Gastrocnemius medialis (tissue), 4 donors: ENCODE measurements at regions not wholly inside any gene's neighbourhood (a gene's known extent, or its start where the extent isn't known, plus 50 kb on each side); places are given as distances from the start of the nearest gene placed in this dataset.

Experiments used
- POLR2A ChIP-seq, 2 donors: fragments of 450-650 bp; IDR thresholded peaks; one replicate each; pipeline ENCODE4 v1.6.1; 2017; ENCODE audit warnings: antibody characterized with exemption in 2 of 2, mild to moderate bottlenecking in 2 of 2, moderate library complexity in 2 of 2
- TF ChIP-seq, protein P1 (sequence below), 5 experiments: fragments of 450-650 bp in 3 of 5; fragments of 200-600 bp in 2 of 5; sonication (generic) in 2 of 5; IDR thresholded peaks in 4 of 5; conservative IDR thresholded peaks in 1 of 5; 1 replicate in 4 of 5; 2 replicates in 1 of 5; pipeline ENCODE4 v1.5.1; 2016 to 2019; ENCODE audit warnings: antibody characterized with exemption in 5 of 5, mild to moderate bottlenecking in 3 of 5, moderate library complexity in 3 of 5

GRCh38 chr10:125559210-125559609 lies 123.8 kb downstream of the TEX36 start:
- TF ChIP-seq, protein P1, sequence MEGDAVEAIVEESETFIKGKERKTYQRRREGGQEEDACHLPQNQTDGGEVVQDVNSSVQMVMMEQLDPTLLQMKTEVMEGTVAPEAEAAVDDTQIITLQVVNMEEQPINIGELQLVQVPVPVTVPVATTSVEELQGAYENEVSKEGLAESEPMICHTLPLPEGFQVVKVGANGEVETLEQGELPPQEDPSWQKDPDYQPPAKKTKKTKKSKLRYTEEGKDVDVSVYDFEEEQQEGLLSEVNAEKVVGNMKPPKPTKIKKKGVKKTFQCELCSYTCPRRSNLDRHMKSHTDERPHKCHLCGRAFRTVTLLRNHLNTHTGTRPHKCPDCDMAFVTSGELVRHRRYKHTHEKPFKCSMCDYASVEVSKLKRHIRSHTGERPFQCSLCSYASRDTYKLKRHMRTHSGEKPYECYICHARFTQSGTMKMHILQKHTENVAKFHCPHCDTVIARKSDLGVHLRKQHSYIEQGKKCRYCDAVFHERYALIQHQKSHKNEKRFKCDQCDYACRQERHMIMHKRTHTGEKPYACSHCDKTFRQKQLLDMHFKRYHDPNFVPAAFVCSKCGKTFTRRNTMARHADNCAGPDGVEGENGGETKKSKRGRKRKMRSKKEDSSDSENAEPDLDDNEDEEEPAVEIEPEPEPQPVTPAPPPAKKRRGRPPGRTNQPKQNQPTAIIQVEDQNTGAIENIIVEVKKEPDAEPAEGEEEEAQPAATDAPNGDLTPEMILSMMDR (IDR thresholded peaks at IDR 0.05 in 4 of 5, conservative IDR thresholded peaks at IDR 0.05 in 1 of 5), result no peak
- no peak for TF ChIP-seq POLR2A (IDR thresholded peaks at IDR 0.05)
